Heart right ventricle (tissue), 16 donors: ENCODE measurements at regions not wholly inside any gene's neighbourhood (a gene's known extent, or its start where the extent isn't known, plus 50 kb on each side); places are given as distances from the start of the nearest gene placed in this dataset.

Source experiments
- ATAC-seq, 8 donors: fragments of 200-7000 bp; cut with Tn5 transposase; one replicate each; pipeline ENCODE4 v1.9.1; 2020; ENCODE audit warnings: mild to moderate bottlenecking in 8 of 8, moderate library complexity in 8 of 8, moderate number of reproducible peaks in 1 of 8
- DNase-seq, 2 donors: peaks; one replicate each; pipeline ENCODE4 v3.0.0-alpha.2; 2020
- H3K27ac ChIP-seq, 10 donors: fragments of 200-600 bp; sonication (generic) in 2 of 10; one replicate each; pipeline versions ENCODE4 v1.5.0 to v1.8.0; 2020 to 2022; ENCODE audit warnings: mild to moderate bottlenecking in 3 of 10
- H3K27me3 ChIP-seq, 7 donors: fragments of 200-600 bp; one replicate each; pipeline ENCODE4 v1.8.0; 2021 to 2022; ENCODE audit warnings: mild to moderate bottlenecking in 2 of 7
- H3K36me3 ChIP-seq, 9 donors: fragments of 200-600 bp; sonication (generic) in 1 of 9; one replicate each; pipeline versions ENCODE4 v1.5.0 to v1.8.0; 2020 to 2022; ENCODE audit warnings: mild to moderate bottlenecking in 2 of 9
- H3K4me1 ChIP-seq, 9 donors: fragments of 200-600 bp; sonication (generic) in 1 of 9; one replicate each; pipeline versions ENCODE4 v1.5.0 to v1.8.0; 2020 to 2022; ENCODE audit warnings: mild to moderate bottlenecking in 4 of 9
- H3K4me3 ChIP-seq, 10 donors: fragments of 200-600 bp; sonication (generic) in 2 of 10; one replicate each; pipeline versions ENCODE4 v1.5.0 to v1.8.0; 2020 to 2022; ENCODE audit warnings: mild to moderate bottlenecking in 7 of 10, moderate library complexity in 2 of 10
- H3K9me3 ChIP-seq, 11 donors: fragments of 200-600 bp in 10 of 11; sonication (generic) in 2 of 11; one replicate each; pipeline versions ENCODE4 v1.5.0 to v1.8.0; 2013 to 2022; ENCODE audit warnings: mild to moderate bottlenecking in 2 of 11, control low read depth in 1 of 11, moderate library complexity in 1 of 11
- WGBS, 2 donors: extraction: QIAGEN DNeasy Blood & Tissue Kit; methylation state at CpG; one replicate each; pipeline ENCODE4 v1.1.7; 2013; ENCODE audit warnings: inconsistent platforms in 1 of 2; 5-methylcytosine and 5-hydroxymethylcytosine counted together
- intact Hi-C, 10 donors: fragments of 100-400 bp; cut with DNase I; formaldehyde crosslinking; loops; one replicate each; pipeline versions ENCODE4 v1.11.1 to v1.14.2; 2022
- TF ChIP-seq, protein P1 (sequence below), 9 donors: fragments of 200-600 bp; sonication (generic) in 2 of 9; IDR thresholded peaks; one replicate each; pipeline versions ENCODE4 v1.5.0 to v1.8.0; 2021 to 2022; ENCODE audit warnings: antibody characterized with exemption in 9 of 9, mild to moderate bottlenecking in 5 of 9, moderate library complexity in 1 of 9
- donor health status: Arrhythmogenic right ventricular cardiomyopathy.
- donor health status: ischemic (EF 13 %, LVEDD 7.1; RV severe dilation, severe dysfunction).
- donor health status: healthy with polysubstance abuse.
- donor health status: DM: no; HTN: yes; CAD: no.
- donor health status: DM: no; HTN: no; CAD: no.
- donor health status: ischemic (EF 25% LVEDD 6.9; RV normal size, moderate dysfunction).
- donor health status: ischemic (EF 25% LVEDD 5.7; RV mildly dilated, moderate dysfunction).
- donor health status: healthy.
- donor health status: DM: yes; HTN: yes; CAD: no.
- donor health status: Ischemic cardiomyopathy.
- donor health status: ischemic (EF 35%, LVEDD 5.7; RV mildly dilated, moderate dysfunction).
- donor health status: nonischemic (EF 11% LVEDD 7.7; RV severe dilation, severe dysfunction).
- donor health status: DM: yes; HTN: yes; CAD: no.
- donor health status: PGD.
- donor health status: ischemic (EF 29% LVEDD 5.4; RV normal size, mild dysfunction).
- donor health status: nonischemic (EF 23%, LVEDD 6.1; RV moderate dilation, normal function).

DNA sequence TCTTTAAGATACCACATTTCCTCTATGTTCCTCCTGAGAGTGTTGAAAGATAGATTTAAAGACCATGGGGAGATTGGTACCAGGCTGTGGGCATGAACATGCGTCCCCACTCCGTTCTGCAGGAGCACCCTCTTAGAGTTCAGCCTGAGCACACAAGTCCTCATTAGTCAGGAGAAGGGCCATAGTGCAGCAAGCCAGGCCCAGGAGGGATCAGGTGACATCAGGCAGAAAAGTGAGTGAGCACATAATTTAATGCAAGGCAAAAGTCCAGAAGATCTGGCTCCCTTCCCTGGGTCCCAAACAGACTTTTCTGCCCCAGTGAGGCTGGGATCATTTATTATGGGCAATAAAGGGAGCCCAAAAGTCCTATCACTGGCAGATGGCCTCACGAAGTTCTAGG lies 263.7 kb upstream of the AGTR2 start:
- no peaks in the 10 kb centered on the region for H3K36me3 ChIP-seq
- no peak for DNase-seq
- peaks cover 0 to 70% (median 0%) of the 10 kb centered on the region in 7 donors for H3K27me3 ChIP-seq
- ATAC-seq = no peak
- intact Hi-C loops = no loop called here
- TF ChIP-seq, protein P1, sequence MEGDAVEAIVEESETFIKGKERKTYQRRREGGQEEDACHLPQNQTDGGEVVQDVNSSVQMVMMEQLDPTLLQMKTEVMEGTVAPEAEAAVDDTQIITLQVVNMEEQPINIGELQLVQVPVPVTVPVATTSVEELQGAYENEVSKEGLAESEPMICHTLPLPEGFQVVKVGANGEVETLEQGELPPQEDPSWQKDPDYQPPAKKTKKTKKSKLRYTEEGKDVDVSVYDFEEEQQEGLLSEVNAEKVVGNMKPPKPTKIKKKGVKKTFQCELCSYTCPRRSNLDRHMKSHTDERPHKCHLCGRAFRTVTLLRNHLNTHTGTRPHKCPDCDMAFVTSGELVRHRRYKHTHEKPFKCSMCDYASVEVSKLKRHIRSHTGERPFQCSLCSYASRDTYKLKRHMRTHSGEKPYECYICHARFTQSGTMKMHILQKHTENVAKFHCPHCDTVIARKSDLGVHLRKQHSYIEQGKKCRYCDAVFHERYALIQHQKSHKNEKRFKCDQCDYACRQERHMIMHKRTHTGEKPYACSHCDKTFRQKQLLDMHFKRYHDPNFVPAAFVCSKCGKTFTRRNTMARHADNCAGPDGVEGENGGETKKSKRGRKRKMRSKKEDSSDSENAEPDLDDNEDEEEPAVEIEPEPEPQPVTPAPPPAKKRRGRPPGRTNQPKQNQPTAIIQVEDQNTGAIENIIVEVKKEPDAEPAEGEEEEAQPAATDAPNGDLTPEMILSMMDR (IDR thresholded peaks at IDR 0.05) = no peak
- peaks cover 0 to 14% (median 0%) of the 10 kb centered on the region in 11 donors for H3K9me3 ChIP-seq
- no peak overlapping the region for H3K27ac ChIP-seq
- no peaks in the 10 kb centered on the region for H3K4me1 ChIP-seq
- 76 to 93% methylated on average over 3 of the region's 3 CpGs for WGBS, 2 donors
- no peak overlapping the region for H3K4me3 ChIP-seq

DNA sequence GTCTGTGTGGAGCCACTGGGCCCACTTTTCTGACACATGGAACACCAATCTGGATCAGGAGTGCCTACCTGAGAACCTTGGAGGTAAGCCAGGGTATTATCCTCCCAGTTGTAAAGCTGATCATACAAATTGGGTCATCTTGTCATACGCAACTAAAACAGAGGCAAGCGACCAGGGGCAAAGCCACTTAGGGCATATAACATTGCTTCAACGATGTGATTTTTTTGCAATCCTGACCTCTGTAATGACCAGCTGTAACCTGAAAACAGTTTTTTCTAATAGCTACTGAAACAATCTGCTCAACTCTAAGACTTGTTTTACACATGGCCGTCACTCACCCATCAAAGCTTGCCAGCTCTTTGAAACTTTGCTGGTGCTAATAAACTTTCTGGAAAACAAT lies 261.5 kb upstream of the AGTR2 start:
- peaks cover 0 to 26% (median 0%) of the 10 kb centered on the region in 11 donors for H3K9me3 ChIP-seq
- DNase-seq (no peak), ATAC-seq (no peak)
- H3K27me3 ChIP-seq = peaks cover 0 to 91% (median 0%) of the 10 kb centered on the region in 7 donors
- 89 to 92% methylated on average over 4 of the region's 4 CpGs for WGBS, 2 donors
- no peak overlapping the region for H3K4me3 ChIP-seq
- no peak overlapping the region for H3K27ac ChIP-seq
- H3K36me3 ChIP-seq = no peaks in the 10 kb centered on the region
- intact Hi-C loops = no loop called here
- TF ChIP-seq, protein P1 (IDR thresholded peaks at IDR 0.05) = no peak
- no peaks in the 10 kb centered on the region for H3K4me1 ChIP-seq

DNA sequence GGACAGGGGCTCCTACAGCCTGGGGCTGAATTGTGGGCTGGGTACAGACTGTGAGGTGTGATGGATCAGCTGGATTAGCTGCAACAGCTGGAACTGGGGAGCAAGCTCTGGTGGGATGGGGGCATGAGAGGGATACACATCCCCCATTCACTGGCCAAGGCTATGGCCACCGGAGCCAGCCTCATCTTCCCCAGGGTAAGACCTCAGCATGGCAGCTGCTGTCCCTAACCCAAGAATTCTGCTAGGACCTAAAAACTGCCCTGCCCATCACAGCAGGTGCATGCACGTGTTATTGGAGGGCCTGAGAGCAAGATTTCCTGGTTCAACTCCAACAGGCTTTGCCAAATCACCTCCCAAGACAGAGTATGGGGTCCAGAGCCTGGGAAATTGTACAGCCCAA lies 258.6 kb upstream of the AGTR2 start:
- no peak overlapping the region for H3K4me3 ChIP-seq
- no peak for ATAC-seq
- no peak for DNase-seq
- H3K4me1 ChIP-seq = no peaks in the 10 kb centered on the region
- H3K9me3 ChIP-seq = peaks cover 0 to 43% (median 0%) of the 10 kb centered on the region in 11 donors
- TF ChIP-seq, protein P1 (IDR thresholded peaks at IDR 0.05) = no peak
- intact Hi-C loops = no loop called here
- no peak overlapping the region for H3K27ac ChIP-seq
- WGBS, 2 donors = 35 to 81% methylated on average over 2 of the region's 2 CpGs
- no peaks in the 10 kb centered on the region for H3K36me3 ChIP-seq
- H3K27me3 ChIP-seq = peaks cover 0 to 68% (median 0%) of the 10 kb centered on the region in 7 donors

DNA sequence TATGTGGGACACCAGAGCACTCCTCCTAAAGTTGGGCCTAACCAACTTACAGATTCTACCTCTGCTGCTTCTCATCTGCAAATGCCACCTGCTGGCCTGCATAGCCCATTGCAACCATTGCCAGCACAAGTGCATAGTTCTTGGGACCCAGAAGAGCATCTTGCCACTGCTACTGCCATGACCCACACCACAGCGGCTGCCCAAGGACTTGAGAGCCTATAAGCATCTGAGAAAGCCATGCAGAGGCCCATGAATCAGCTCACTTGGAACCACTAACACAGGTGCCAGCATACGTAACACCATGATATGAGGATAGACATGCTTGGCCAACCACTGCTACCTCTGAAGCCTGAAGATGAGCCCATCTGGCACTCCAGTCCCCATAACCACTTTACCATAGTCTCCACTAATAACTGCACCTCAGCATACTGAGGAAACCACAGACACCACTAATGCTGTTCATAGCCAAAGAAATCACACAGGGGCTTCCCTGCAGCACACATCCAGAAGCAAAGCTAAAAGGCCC lies 258.1 kb upstream of the AGTR2 start:
- ATAC-seq (peak in 1 of 8 donors; percentile 15), DNase-seq (no peak)
- Histone ChIP-seq H3K4me1 (no peaks in the 10 kb centered on the region), H3K36me3 (no peaks in the 10 kb centered on the region), H3K4me3 (no peak overlapping the region), H3K27ac (no peak overlapping the region), H3K9me3 (peaks cover 0 to 46% (median 0%) of the 10 kb centered on the region in 11 donors), H3K27me3 (peaks cover 0 to 68% (median 0%) of the 10 kb centered on the region in 7 donors)
- 74 to 95% methylated on average over 2 of the region's 2 CpGs for WGBS, 2 donors
- intact Hi-C loops = no loop called here
- TF ChIP-seq, protein P1 (IDR thresholded peaks at IDR 0.05) = peak in 2 of 9 donors; percentile 31 to 32
